MM.1S (cell line): ENCODE measurements at regions not wholly inside any gene's neighbourhood (a gene's known extent, or its start where the extent isn't known, plus 50 kb on each side); places are given as distances from the start of the nearest gene placed in this dataset.

Experiments used
- DNase-seq: peaks from one replicate; pipeline ENCODE4 v3.0.0-alpha.2; 2015
- H2AFZ ChIP-seq: fragments of 300-600 bp; sonication (generic); 2 replicates; pipeline ENCODE4 v1.6.0; 2016; ENCODE audit warnings: antibody characterized with exemption, low read length
- H3F3A ChIP-seq: fragments of 300-600 bp; sonication (generic); 2 replicates; pipeline ENCODE4 v1.6.1; 2016; ENCODE audit warnings: mild to moderate bottlenecking, antibody characterized with exemption, low read length, moderate library complexity, mixed read lengths; ENCODE audit not compliant: insufficient read depth
- H3K27ac ChIP-seq: fragments of 300-600 bp; sonication (generic); 2 replicates; pipeline ENCODE4 v1.5.1; 2016; ENCODE audit warnings: mild to moderate bottlenecking, low read length
- H3K27me3 ChIP-seq: fragments of 300-600 bp; sonication (generic); replicated peaks from 2 replicates; pipeline ENCODE4 v1.6.0; 2016; ENCODE audit warnings: low read length; ENCODE audit not compliant: insufficient read depth
- H3K36me3 ChIP-seq: fragments of 300-600 bp; sonication (generic); replicated peaks from 2 replicates; pipeline ENCODE4 v1.6.1; 2016; ENCODE audit warnings: mild to moderate bottlenecking, low read length, mixed read lengths; ENCODE audit not compliant: insufficient read depth
- H3K4me1 ChIP-seq: fragments of 300-600 bp; sonication (generic); 2 replicates; pipeline ENCODE4 v1.6.1; 2016; ENCODE audit warnings: low read length, mixed read lengths
- H3K4me2 ChIP-seq: fragments of 300-600 bp; sonication (generic); 2 replicates; pipeline ENCODE4 v1.6.0; 2016; ENCODE audit warnings: low read depth, low read length
- H3K4me3 ChIP-seq: fragments of 300-600 bp; sonication (generic); 2 replicates; pipeline ENCODE4 v1.5.1; 2016; ENCODE audit warnings: low read length, mixed read lengths
- H3K79me2 ChIP-seq: fragments of 300-600 bp; sonication (generic); 2 replicates; pipeline ENCODE4 v1.6.1; 2016; ENCODE audit warnings: mixed run types, low read length, mixed read lengths
- H3K9ac ChIP-seq: fragments of 300-600 bp; sonication (generic); 2 replicates; pipeline ENCODE4 v1.6.1; 2016; ENCODE audit warnings: low read length, mixed read lengths
- H3K9me2 ChIP-seq: fragments of 300-600 bp; sonication (generic); replicated peaks from 2 replicates; pipeline ENCODE4 v1.6.1; 2016; ENCODE audit warnings: mild to moderate bottlenecking, low read length, mixed read lengths; ENCODE audit not compliant: insufficient read depth
- H3K9me3 ChIP-seq: fragments of 300-600 bp; sonication (generic); replicated peaks from 2 replicates; pipeline ENCODE4 v1.6.1; 2016; ENCODE audit warnings: mild to moderate bottlenecking, low read length, mixed read lengths; ENCODE audit not compliant: insufficient read depth
- H4K20me1 ChIP-seq: fragments of 300-600 bp; sonication (generic); 2 replicates; pipeline ENCODE4 v1.6.1; 2016; ENCODE audit warnings: mild to moderate bottlenecking, low read length, moderate library complexity, mixed read lengths; ENCODE audit not compliant: insufficient read depth
- CTCF ChIP-seq: fragments of 300-600 bp; sonication (generic); IDR thresholded peaks from 2 replicates; pipeline ENCODE4 v1.5.1; 2016; ENCODE audit warnings: antibody characterized with exemption, low read length, mixed read lengths
- EZH2 ChIP-seq: fragments of 300-600 bp; sonication (generic); optimal IDR thresholded peaks from 2 replicates; pipeline ENCODE3; 2017; ENCODE audit warnings: low read depth, mild to moderate bottlenecking, antibody characterized with exemption, low read length, mixed read lengths
- EZH2phosphoT487 ChIP-seq: fragments of 300-600 bp; sonication (generic); IDR thresholded peaks from 2 replicates; pipeline ENCODE4 v1.6.1; 2018; ENCODE audit warnings: antibody characterized with exemption, low read length

- no peaks in the 10 kb centered on the region for H3K9me3 ChIP-seq
- H2AFZ ChIP-seq = no peak overlapping the region
- no peak for TF ChIP-seq CTCF
- no peak for TF ChIP-seq EZH2phosphoT487
- TF ChIP-seq EZH2 = no peak
Observed at GRCh38 chr2:38430196-38430595, 53.1 kb upstream of the ATL2 start.

GRCh38 chr2:38427936-38428335, 50.9 kb upstream of the ATL2 start:
- Histone ChIP-seq H3K9me3 (no peaks in the 10 kb centered on the region), H3K27ac (no peak overlapping the region), H3K36me3 (no peaks in the 10 kb centered on the region), H3F3A (no peaks in the 10 kb centered on the region), H3K79me2 (no peaks in the 10 kb centered on the region), H4K20me1 (no peaks in the 10 kb centered on the region), H3K9ac (no peak overlapping the region), H3K4me3 (no peak overlapping the region), H3K4me1 (no peaks in the 10 kb centered on the region), H3K9me2 (no peaks in the 10 kb centered on the region), H2AFZ (no peak overlapping the region), H3K4me2 (no peak overlapping the region), H3K27me3 (no peaks in the 10 kb centered on the region)
- TF ChIP-seq CTCF (no peak), EZH2phosphoT487 (no peak), EZH2 (no peak)
- no peak for DNase-seq

More at GRCh38 chr2:38430196-38430595, 53.1 kb upstream of the ATL2 start:
- Histone ChIP-seq H3K27ac (no peak overlapping the region), H3K4me3 (no peak overlapping the region), H3K4me1 (no peaks in the 10 kb centered on the region), H3K79me2 (no peaks in the 10 kb centered on the region), H3K9me2 (no peaks in the 10 kb centered on the region), H3K9ac (no peak overlapping the region), H3K27me3 (no peaks in the 10 kb centered on the region), H3F3A (no peaks in the 10 kb centered on the region), H4K20me1 (no peaks in the 10 kb centered on the region), H3K4me2 (no peak overlapping the region), H3K36me3 (no peaks in the 10 kb centered on the region)
- DNase-seq = no peak

GRCh38 chr2:38427054-38427453, 50.0 kb upstream of the ATL2 start:
- Histone ChIP-seq H3K4me2 (no peak overlapping the region), H3K27me3 (no peaks in the 10 kb centered on the region), H2AFZ (no peak overlapping the region), H4K20me1 (no peaks in the 10 kb centered on the region), H3K4me3 (no peak overlapping the region), H3K79me2 (no peaks in the 10 kb centered on the region), H3K36me3 (no peaks in the 10 kb centered on the region), H3K9ac (no peak overlapping the region), H3K9me2 (no peaks in the 10 kb centered on the region), H3K4me1 (no peaks in the 10 kb centered on the region), H3K9me3 (no peaks in the 10 kb centered on the region), H3F3A (no peaks in the 10 kb centered on the region), H3K27ac (no peak overlapping the region)
- no peak for TF ChIP-seq CTCF
- no peak for TF ChIP-seq EZH2phosphoT487
- no peak for TF ChIP-seq EZH2
- no peak for DNase-seq
